Spleen (tissue), 11 donors: ENCODE measurements at regions not wholly inside any gene's neighbourhood (a gene's known extent, or its start where the extent isn't known, plus 50 kb on each side); places are given as distances from the start of the nearest gene placed in this dataset.

Experiments used
- DNase-seq: peaks from one replicate; pipeline ENCODE4 v3.0.0-alpha.2; 2020
- H3K27ac ChIP-seq, 8 donors: fragments of 200-600 bp; sonication (generic) in 7 of 8; 1 replicate in 4 of 8; 2 replicates in 4 of 8; pipeline versions ENCODE4 v1.5.0 to v1.8.0; 2016 to 2021; ENCODE audit warnings: inconsistent platforms in 4 of 8, mild to moderate bottlenecking in 4 of 8, moderate library complexity in 1 of 8
- H3K27me3 ChIP-seq, 7 donors: fragments of 200-600 bp; sonication (generic) in 6 of 7; replicated peaks in 1 of 7; 1 replicate in 4 of 7; 2 replicates in 3 of 7; pipeline versions ENCODE4 v1.5.0 to v1.8.0; 2016 to 2021; ENCODE audit warnings: inconsistent platforms in 3 of 7, mild to moderate bottlenecking in 1 of 7
- H3K36me3 ChIP-seq, 6 donors: fragments of 200-600 bp; sonication (generic) in 5 of 6; 1 replicate in 4 of 6; 2 replicates in 2 of 6; pipeline versions ENCODE4 v1.5.0 to v1.8.0; 2016 to 2021; ENCODE audit warnings: inconsistent platforms in 2 of 6
- H3K4me1 ChIP-seq, 6 donors: fragments of 200-600 bp; sonication (generic) in 5 of 6; 1 replicate in 3 of 6; 2 replicates in 3 of 6; pipeline versions ENCODE4 v1.5.0 to v1.8.0; 2016 to 2021; ENCODE audit warnings: inconsistent platforms in 3 of 6
- H3K4me3 ChIP-seq, 8 donors: fragments of 200-600 bp; sonication (generic) in 7 of 8; 1 replicate in 4 of 8; 2 replicates in 4 of 8; pipeline versions ENCODE4 v1.5.0 to v1.8.0; 2016 to 2021; ENCODE audit warnings: inconsistent platforms in 4 of 8, mild to moderate bottlenecking in 4 of 8, moderate library complexity in 2 of 8
- H3K9me3 ChIP-seq, 8 donors: fragments of 200-600 bp; sonication (generic) in 7 of 8; 1 replicate in 4 of 8; 2 replicates in 4 of 8; pipeline versions ENCODE4 v1.5.0 to v1.8.0; 2016 to 2021; ENCODE audit warnings: inconsistent platforms in 4 of 8
- POLR2A ChIP-seq, 3 donors: fragments of 450-650 bp; IDR thresholded peaks; one replicate each; pipeline ENCODE4 v1.5.1; 2017; ENCODE audit warnings: antibody characterized with exemption in 3 of 3, mild to moderate bottlenecking in 1 of 3
- POLR2AphosphoS5 ChIP-seq, 3 donors: sonication (generic); formaldehyde crosslinking; IDR thresholded peaks; one replicate each; pipeline ENCODE4 v1.5.1; 2017; ENCODE audit warnings: antibody characterized with exemption in 3 of 3
- whole genome bisulfite sequencing, 5 donors: extraction: QIAGEN DNeasy Blood & Tissue Kit in 3 of 5; methylation state at CpG; one replicate each; pipeline versions ENCODE4 v1.1.5 to v1.1.7; 2013 to 2018; 5-methylcytosine and 5-hydroxymethylcytosine counted together
- intact Hi-C: fragments of 100-400 bp; cut with DNase I; formaldehyde crosslinking; loops from one replicate; pipeline ENCODE4 v1.15.0; 2023; ENCODE audit warnings: low total_unique reads
- TF ChIP-seq, protein P1 (sequence below), 11 experiments: fragments of 200-600 bp in 7 of 11; fragments of 450-650 bp in 4 of 11; sonication (generic) in 4 of 11; IDR thresholded peaks in 8 of 11; conservative IDR thresholded peaks in 3 of 11; 1 replicate in 7 of 11; 2 replicates in 4 of 11; pipeline versions ENCODE4 v1.4.0 to v1.8.0; 2016 to 2021; ENCODE audit warnings: antibody characterized with exemption in 11 of 11, inconsistent platforms in 4 of 11, mild to moderate bottlenecking in 1 of 11
- donor health status: healthy with polysubstance abuse.
- donor health status: DM: no; HTN: no; CAD: no; lungs with moderate emphysema.
- donor health status: DM: no; HTN: no; CAD: no.
- donor health status: Bipolar disorder and iron deficiency.
- donor health status: healthy.
- donor health status: DM: no; HTN: no; CAD: no.
- donor health status: DM: yes; HTN: yes; CAD: no.

DNA sequence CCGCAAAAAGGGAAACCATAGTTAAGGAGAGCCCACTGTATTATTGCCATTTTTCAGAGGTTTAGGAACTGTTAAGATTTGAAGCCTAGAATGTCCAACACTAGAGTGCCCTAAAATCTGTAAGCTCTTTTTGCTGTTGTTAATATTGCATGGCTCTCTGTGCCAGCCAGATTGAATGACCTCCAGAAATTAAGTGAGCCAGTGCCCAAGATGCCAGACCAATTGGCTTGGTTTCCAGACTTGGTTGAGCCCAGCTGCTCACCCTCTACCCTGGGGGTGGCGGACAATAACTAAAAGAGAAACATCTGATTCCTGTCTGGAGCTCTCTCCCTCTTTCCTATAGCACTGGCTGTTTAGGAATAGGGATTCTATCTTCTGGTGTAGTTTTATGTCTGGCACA lies 340.1 kb downstream of the PHF14 start:
- WGBS, 5 donors, result 86 to 95% (median 90%) methylated on average over 2 of the region's 2 CpGs
- no peaks in the 10 kb centered on the region for H3K4me1 ChIP-seq
- TF ChIP-seq POLR2AphosphoS5 (IDR thresholded peaks at IDR 0.05), result no peak
- TF ChIP-seq POLR2A (IDR thresholded peaks at IDR 0.05), result no peak
- TF ChIP-seq, protein P1, sequence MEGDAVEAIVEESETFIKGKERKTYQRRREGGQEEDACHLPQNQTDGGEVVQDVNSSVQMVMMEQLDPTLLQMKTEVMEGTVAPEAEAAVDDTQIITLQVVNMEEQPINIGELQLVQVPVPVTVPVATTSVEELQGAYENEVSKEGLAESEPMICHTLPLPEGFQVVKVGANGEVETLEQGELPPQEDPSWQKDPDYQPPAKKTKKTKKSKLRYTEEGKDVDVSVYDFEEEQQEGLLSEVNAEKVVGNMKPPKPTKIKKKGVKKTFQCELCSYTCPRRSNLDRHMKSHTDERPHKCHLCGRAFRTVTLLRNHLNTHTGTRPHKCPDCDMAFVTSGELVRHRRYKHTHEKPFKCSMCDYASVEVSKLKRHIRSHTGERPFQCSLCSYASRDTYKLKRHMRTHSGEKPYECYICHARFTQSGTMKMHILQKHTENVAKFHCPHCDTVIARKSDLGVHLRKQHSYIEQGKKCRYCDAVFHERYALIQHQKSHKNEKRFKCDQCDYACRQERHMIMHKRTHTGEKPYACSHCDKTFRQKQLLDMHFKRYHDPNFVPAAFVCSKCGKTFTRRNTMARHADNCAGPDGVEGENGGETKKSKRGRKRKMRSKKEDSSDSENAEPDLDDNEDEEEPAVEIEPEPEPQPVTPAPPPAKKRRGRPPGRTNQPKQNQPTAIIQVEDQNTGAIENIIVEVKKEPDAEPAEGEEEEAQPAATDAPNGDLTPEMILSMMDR (IDR thresholded peaks at IDR 0.05 in 8 of 11, conservative IDR thresholded peaks at IDR 0.05 in 3 of 11), result no peak
- intact Hi-C loops, result no loop called here
- H3K4me3 ChIP-seq, result no peak overlapping the region
- H3K36me3 ChIP-seq, result no peaks in the 10 kb centered on the region
- no peak overlapping the region for H3K27ac ChIP-seq
- no peak for DNase-seq
- no peaks in the 10 kb centered on the region for H3K27me3 ChIP-seq
- H3K9me3 ChIP-seq, result no peaks in the 10 kb centered on the region

DNA sequence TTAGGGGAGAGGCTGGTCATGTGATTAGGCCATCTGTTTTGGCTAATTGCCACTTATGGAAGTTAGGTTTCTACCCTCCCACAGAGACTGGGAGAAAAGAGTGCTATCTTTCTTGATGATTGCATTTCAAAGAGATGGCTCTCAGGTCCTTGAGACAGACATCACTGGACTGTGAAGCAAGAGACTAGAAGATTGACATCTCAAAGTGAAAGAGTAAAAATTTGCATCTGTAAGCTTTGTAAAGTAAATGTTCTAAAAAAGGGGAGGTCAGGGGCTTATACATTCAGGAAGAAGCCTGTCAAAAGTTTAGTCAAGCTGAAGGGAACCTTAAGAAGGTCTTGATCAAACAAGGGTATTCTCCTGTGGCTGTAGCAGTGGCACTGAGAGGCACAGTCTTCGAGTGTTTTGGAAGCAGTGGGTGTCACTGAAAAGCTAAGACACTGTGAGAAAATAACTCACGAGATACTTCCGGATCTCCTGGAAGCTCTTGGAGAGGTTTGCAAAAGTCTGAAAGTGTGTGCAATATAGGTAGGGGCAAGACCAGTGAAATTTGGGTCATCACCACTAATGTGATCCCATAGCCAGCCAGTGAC lies 342.1 kb downstream of the PHF14 start:
- no peak for TF ChIP-seq POLR2AphosphoS5 (IDR thresholded peaks at IDR 0.05)
- no peak for TF ChIP-seq POLR2A (IDR thresholded peaks at IDR 0.05)
- TF ChIP-seq, protein P1 (IDR thresholded peaks at IDR 0.05 in 8 of 11, conservative IDR thresholded peaks at IDR 0.05 in 3 of 11), result no peak
- WGBS, 5 donors, result 63 to 77% (median 68%) methylated on average over 3 of the region's 3 CpGs
- no peak overlapping the region for H3K27ac ChIP-seq
- H3K4me3 ChIP-seq, result no peak overlapping the region
- no peak for DNase-seq
- no peaks in the 10 kb centered on the region for H3K36me3 ChIP-seq
- H3K4me1 ChIP-seq, result no peaks in the 10 kb centered on the region
- H3K9me3 ChIP-seq, result no peaks in the 10 kb centered on the region
- H3K27me3 ChIP-seq, result no peaks in the 10 kb centered on the region
- intact Hi-C loops, result no loop called here

DNA sequence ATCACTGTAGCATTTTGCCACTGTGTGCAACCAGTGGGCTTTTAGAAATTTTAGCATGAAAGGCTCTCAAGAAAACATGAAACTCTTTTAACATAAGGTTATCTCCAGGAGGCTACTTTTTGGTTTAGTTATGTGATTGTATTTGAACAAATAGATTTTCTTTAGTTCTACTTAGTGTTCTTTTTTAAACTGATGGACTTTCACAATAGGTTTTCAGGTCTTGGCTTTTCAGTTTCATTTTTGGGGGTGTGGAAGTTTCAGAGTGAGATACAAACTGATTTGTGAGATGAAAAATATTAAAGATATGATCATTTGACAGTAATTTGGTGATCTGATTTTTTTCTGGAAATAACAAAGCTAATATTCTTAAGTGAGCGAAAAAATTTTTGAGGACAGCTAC lies 344.1 kb downstream of the PHF14 start:
- Histone ChIP-seq H3K9me3 (no peaks in the 10 kb centered on the region), H3K4me1 (no peaks in the 10 kb centered on the region), H3K4me3 (no peak overlapping the region), H3K27ac (no peak overlapping the region), H3K27me3 (no peaks in the 10 kb centered on the region), H3K36me3 (no peaks in the 10 kb centered on the region)
- DNase-seq, result no peak
- 87 to 98% (median 91%) methylated on average over 1 of the region's 1 CpG for WGBS, 5 donors
- intact Hi-C loops, result no loop called here
- TF ChIP-seq POLR2AphosphoS5 (IDR thresholded peaks at IDR 0.05) (no peak), POLR2A (IDR thresholded peaks at IDR 0.05) (no peak)
- TF ChIP-seq, protein P1 (IDR thresholded peaks at IDR 0.05 in 8 of 11, conservative IDR thresholded peaks at IDR 0.05 in 3 of 11), result no peak

DNA sequence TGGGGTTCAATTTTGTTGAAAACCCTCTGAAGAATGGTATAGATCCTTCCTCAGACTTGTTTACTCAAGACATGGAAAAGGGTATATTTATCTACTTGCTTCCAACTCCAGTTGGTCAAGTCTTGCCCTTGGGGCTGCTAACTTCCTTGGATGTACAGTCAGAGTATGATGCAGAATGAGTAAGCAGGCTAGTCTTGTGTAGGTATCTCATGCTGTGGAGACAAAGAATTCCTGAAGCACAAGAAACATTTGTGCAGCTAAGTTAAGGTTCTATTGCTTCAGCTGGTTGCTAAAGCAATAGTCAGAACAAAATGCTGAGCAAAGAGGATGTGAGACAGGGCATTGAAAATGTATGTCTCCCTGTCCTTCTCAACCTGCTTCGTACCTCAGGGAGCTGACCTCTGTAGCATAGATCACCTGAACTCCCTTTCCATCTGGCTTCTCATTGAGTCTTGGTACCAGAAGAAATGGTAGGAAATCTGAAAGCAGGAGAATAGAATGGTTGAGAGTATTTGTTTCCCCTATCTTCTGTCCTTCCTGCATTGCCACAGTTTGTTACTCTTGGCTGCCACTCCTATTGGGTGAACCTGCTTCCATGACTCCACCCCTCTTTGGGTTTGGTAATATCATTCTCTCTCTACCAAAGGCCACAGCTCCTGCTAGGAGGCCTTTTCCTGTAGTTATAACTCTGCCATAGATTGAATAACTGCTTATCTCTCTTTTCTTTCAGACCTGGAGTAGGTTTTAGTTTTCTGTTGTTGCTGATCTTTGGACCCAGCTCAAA lies 346.0 kb downstream of the PHF14 start:
- no peak for DNase-seq
- WGBS, 5 donors, result 79 to 100% (median 93%) methylated on average over 1 of the region's 1 CpG
- Histone ChIP-seq H3K27ac (no peak overlapping the region), H3K4me1 (no peaks in the 10 kb centered on the region), H3K9me3 (no peaks in the 10 kb centered on the region), H3K27me3 (no peaks in the 10 kb centered on the region), H3K4me3 (no peak overlapping the region), H3K36me3 (no peaks in the 10 kb centered on the region)
- intact Hi-C loops, result no loop called here
- TF ChIP-seq POLR2AphosphoS5 (IDR thresholded peaks at IDR 0.05), result no peak
- TF ChIP-seq, protein P1 (IDR thresholded peaks at IDR 0.05 in 8 of 11, conservative IDR thresholded peaks at IDR 0.05 in 3 of 11), result no peak
- no peak for TF ChIP-seq POLR2A (IDR thresholded peaks at IDR 0.05)
